ENCODE measurements at regions not wholly inside any gene's neighbourhood (a gene's known extent, or its start where the extent isn't known, plus 50 kb on each side); places are given as distances from the start of the nearest gene placed in this dataset.

DNA sequence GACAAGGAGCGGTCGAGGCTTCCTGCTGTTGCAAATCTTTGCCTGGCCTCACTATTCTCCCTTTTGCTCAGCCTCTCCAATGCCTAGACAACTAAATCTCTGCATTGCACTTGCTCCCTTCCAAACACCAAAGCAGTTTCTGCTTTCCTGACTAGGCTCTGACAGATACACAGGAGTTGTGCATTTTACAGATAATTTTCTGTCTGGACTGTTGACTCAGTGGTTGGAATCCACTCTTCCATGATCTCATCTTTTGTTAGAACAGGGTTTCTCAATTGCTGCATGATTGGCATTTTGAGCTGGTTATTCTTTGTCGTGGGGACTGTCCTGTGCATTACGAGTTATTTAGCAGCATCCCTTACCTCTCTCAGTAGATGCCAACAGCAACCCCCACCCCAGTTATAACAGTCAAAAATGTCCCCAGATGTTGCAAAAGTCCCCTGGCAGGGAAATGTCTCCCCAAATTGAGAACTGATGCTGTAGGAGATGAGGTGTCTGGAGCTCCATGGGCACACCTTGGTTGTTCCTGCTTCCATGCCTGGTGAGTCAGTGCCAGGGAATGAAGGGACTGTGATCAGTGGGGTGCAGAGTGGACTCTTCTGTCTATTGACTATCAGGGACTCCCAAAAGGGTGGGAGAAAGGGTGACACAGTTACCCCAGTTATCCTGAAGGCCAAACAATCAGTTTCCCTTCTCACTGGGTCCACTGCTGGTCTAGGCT is 557.4 kb upstream of the PSMD7 start:
- no peaks in the 10 kb centered on the region for H3K27me3 ChIP-seq (replicated peaks in 1 of 4; ENCODE audit: control insufficient read depth in 3 of 4, extremely low read depth in 1 of 4, insufficient read depth in 3 of 4, low read length in 3 of 4)
- TF ChIP-seq BCL11A (IDR thresholded peaks at IDR 0.05; ENCODE audit: low read depth in 2 of 2, low read length in 2 of 2) (no peak), GTF2F1 (IDR thresholded peaks at IDR 0.05; ENCODE audit: borderline replicate concordance, low read depth, low read length) (no peak), EGR1 (IDR thresholded peaks at IDR 0.05; ENCODE audit: borderline replicate concordance, low read depth, low read length) (no peak), RXRA (IDR thresholded peaks at IDR 0.05; ENCODE audit: insufficient read depth, low read depth, low read length) (no peak), POLR2AphosphoS5 (IDR thresholded peaks at IDR 0.05; ENCODE audit: low read depth, low read length) (no peak), SIRT6 (IDR thresholded peaks at IDR 0.05; ENCODE audit: low read length) (no peak), NRF1 (IDR thresholded peaks at IDR 0.05; ENCODE audit: low read depth, low read length) (no peak), NANOG (IDR thresholded peaks at IDR 0.05; ENCODE audit: insufficient read depth, low read depth, low read length, poor library complexity, severe bottlenecking) (no peak), RBBP5 (IDR thresholded peaks at IDR 0.05; ENCODE audit: borderline replicate concordance, low read depth, low read length) (no peak)
- TF ChIP-seq, protein P1, sequence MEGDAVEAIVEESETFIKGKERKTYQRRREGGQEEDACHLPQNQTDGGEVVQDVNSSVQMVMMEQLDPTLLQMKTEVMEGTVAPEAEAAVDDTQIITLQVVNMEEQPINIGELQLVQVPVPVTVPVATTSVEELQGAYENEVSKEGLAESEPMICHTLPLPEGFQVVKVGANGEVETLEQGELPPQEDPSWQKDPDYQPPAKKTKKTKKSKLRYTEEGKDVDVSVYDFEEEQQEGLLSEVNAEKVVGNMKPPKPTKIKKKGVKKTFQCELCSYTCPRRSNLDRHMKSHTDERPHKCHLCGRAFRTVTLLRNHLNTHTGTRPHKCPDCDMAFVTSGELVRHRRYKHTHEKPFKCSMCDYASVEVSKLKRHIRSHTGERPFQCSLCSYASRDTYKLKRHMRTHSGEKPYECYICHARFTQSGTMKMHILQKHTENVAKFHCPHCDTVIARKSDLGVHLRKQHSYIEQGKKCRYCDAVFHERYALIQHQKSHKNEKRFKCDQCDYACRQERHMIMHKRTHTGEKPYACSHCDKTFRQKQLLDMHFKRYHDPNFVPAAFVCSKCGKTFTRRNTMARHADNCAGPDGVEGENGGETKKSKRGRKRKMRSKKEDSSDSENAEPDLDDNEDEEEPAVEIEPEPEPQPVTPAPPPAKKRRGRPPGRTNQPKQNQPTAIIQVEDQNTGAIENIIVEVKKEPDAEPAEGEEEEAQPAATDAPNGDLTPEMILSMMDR (IDR thresholded peaks at IDR 0.05; ENCODE audit: control extremely low read depth in 1 of 3, insufficient read depth in 1 of 3, low read depth in 1 of 3, low read length in 3 of 3) = no peak

More for the DNA sequence above, 557.4 kb upstream of the PSMD7 start:
- ChIA-PET CTCF (ENCODE audit: partially characterized antibody) (interaction anchor here (0.5 to 1.4 kb wide), 4 partner anchors 10 to 806 kb away, joined by 3 read pairs; no protein-coding TSS in a partner anchor), POLR2A (ENCODE audit: partially characterized antibody) (no interaction called here)
- no peaks in the 10 kb centered on the region for H3K36me3 ChIP-seq (ENCODE audit: control insufficient read depth in 2 of 4, insufficient read depth in 4 of 4, low read length in 3 of 4)
- H3K27ac ChIP-seq (ENCODE audit: low read depth, low read length) = no peak overlapping the region
- H3K4me2 ChIP-seq (ENCODE audit: insufficient read depth in 1 of 2, low read depth in 2 of 2, low read length in 2 of 2) = no peak overlapping the region
- no peak overlapping the region for H3K4me3 ChIP-seq (ENCODE audit: extremely low read depth in 1 of 4, insufficient read depth in 2 of 4, low read depth in 3 of 4, low read length in 4 of 4)
- H3K23me2 ChIP-seq (ENCODE audit: low read depth, low read length) = no peaks in the 10 kb centered on the region
- no peaks in the 10 kb centered on the region for H3K4me1 ChIP-seq (replicated peaks in 1 of 4; ENCODE audit: control insufficient read depth in 3 of 4, insufficient read depth in 4 of 4, low read length in 3 of 4)
- no peak overlapping the region for H3K56ac ChIP-seq (replicated peaks; ENCODE audit: insufficient read length, low read depth, low read length)
- H3K79me1 ChIP-seq (ENCODE audit: low read depth, low read length) = no peaks in the 10 kb centered on the region
- no peak overlapping the region for H3K18ac ChIP-seq (ENCODE audit: extremely low read depth, low read length)
- no peak overlapping the region for H2AFZ ChIP-seq (ENCODE audit: low read length)
- H3K79me2 ChIP-seq (ENCODE audit: control insufficient read depth in 1 of 2, insufficient read depth in 2 of 2, low read length in 2 of 2) = no peaks in the 10 kb centered on the region
- H2BK5ac ChIP-seq (ENCODE audit: low read depth, low read length) = no peak overlapping the region
- 93% methylated on average over 4 of the region's 4 CpGs; no CpG with 5 or more reads in 1 of the 2 experiments for WGBS, 2 experiments (ENCODE audit: extremely low coverage in 1 of 2, insufficient coverage in 1 of 2, insufficient read length in 1 of 2, insufficient replicate concordance in 2 of 2, low coverage in 1 of 2, low lambda C conversion rate in 2 of 2, missing lambda C conversion rate in 1 of 2)
- no peaks in the 10 kb centered on the region for H4K20me1 ChIP-seq (replicated peaks in 1 of 2; ENCODE audit: control insufficient read depth in 1 of 2, insufficient read depth in 2 of 2, low read length in 2 of 2)
- no peak for FAIRE-seq
- H2BK12ac ChIP-seq (ENCODE audit: low read depth, low read length) = no peak overlapping the region
- no peak overlapping the region for H4K8ac ChIP-seq (ENCODE audit: extremely low read depth, insufficient read depth, low read length)
- no peak overlapping the region for H4K5ac ChIP-seq (ENCODE audit: insufficient read length, low read depth, low read length)
- no peak overlapping the region for H2AK5ac ChIP-seq (ENCODE audit: low read depth, low read length)
- H2BK20ac ChIP-seq (ENCODE audit: low read length) = no peak overlapping the region
- H3K23ac ChIP-seq (ENCODE audit: insufficient read length) = no peak overlapping the region
- H3K9me3 ChIP-seq (ENCODE audit: insufficient read depth in 2 of 2, low read depth in 1 of 2, low read length in 1 of 2) = no peaks in the 10 kb centered on the region; a peak in 1 of 4 replicates
- no peak overlapping the region for H2BK15ac ChIP-seq (ENCODE audit: low read length)
- no peak overlapping the region for H3K4ac ChIP-seq (replicated peaks; ENCODE audit: insufficient read length, low read depth, low read length)
- H4K91ac ChIP-seq (replicated peaks; ENCODE audit: insufficient read length, low read length) = no peak overlapping the region
- no peak overlapping the region for H2BK120ac ChIP-seq (replicated peaks; ENCODE audit: low read depth, low read length)
- no peak for DNase-seq (ENCODE audit: low read depth in 1 of 2, low spot score in 2 of 2)
- no peak overlapping the region for H3K9ac ChIP-seq (replicated peaks in 1 of 4; ENCODE audit: extremely low read depth in 1 of 4, low read depth in 3 of 4, low read length in 3 of 4)
- H3K14ac ChIP-seq (ENCODE audit: insufficient read length) = no peak overlapping the region

Data from H1 (cell line).